ENCODE measurements at regions not wholly inside any gene's neighbourhood (a gene's known extent, or its start where the extent isn't known, plus 50 kb on each side); places are given as distances from the start of the nearest gene placed in this dataset.

DNA sequence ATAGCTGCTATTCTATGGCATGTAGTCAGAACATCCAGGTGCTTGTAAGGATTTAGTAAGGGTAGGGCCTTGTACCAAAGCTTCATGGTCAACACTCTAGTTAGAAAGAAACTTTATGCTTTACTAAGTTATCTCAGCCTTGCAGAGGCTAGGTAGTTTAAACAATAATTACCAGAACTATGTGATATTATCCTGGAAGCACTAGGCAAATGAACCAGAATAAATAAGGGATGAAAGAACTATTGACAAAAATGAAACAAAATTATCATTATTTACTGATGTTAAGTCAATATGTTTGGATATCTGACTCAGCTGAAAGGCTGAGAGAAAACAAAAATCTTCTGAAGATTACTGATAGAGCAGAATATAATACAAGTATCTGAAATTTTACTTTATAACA lies 1089.1 kb upstream of the RAG2 start:
- TF ChIP-seq, protein P1, sequence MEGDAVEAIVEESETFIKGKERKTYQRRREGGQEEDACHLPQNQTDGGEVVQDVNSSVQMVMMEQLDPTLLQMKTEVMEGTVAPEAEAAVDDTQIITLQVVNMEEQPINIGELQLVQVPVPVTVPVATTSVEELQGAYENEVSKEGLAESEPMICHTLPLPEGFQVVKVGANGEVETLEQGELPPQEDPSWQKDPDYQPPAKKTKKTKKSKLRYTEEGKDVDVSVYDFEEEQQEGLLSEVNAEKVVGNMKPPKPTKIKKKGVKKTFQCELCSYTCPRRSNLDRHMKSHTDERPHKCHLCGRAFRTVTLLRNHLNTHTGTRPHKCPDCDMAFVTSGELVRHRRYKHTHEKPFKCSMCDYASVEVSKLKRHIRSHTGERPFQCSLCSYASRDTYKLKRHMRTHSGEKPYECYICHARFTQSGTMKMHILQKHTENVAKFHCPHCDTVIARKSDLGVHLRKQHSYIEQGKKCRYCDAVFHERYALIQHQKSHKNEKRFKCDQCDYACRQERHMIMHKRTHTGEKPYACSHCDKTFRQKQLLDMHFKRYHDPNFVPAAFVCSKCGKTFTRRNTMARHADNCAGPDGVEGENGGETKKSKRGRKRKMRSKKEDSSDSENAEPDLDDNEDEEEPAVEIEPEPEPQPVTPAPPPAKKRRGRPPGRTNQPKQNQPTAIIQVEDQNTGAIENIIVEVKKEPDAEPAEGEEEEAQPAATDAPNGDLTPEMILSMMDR (conservative IDR thresholded peaks at IDR 0.05; ENCODE audit: low read depth, low read length), result no peak
- DNase-seq (ENCODE audit: low read depth), result no peak
- no peak overlapping the region for H3K4me3 ChIP-seq (ENCODE audit: low read depth, low read length)

DNA sequence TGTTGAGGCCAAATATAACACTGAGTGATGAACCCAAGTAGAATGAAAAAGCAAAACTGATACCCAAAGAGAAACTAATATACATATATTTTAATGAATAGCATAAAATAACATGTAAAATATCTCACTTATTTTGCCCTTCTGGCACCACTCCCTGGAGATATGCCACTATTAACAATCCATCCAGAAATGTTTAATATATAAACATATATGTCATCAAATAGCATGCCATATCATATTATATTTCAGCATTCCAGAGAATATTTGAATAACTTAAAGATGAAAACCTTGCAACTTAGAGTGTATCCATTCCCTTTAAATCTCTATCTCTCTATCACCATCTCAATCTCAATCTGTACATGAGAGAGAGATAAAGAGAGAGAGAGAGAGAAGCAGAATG lies 1073.3 kb upstream of the RAG2 start:
- H3K4me3 ChIP-seq (ENCODE audit: low read depth, low read length), result no peak overlapping the region
- no peak for DNase-seq (ENCODE audit: low read depth)
- TF ChIP-seq, protein P1 (conservative IDR thresholded peaks at IDR 0.05; ENCODE audit: low read depth, low read length), result no peak

DNA sequence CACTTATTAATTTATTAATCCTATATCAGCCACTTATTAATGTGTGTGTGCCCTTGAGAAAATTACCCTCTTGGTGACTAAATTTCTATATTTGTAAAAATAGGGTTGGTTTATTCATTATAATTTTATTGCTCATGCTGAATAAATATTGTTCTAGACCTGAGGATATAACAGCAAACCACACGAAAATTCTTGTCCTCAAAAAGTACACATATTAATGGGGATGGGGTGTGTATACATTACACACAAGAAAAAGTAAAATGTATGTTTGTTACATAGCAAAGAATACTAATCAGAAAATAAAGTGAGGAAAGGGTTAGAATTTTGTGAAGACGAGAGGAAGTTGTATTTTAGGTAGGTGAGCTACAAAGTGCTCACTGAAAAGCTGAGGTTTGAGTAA lies 1068.9 kb upstream of the RAG2 start:
- DNase-seq (ENCODE audit: low read depth), result no peak
- no peak overlapping the region for H3K4me3 ChIP-seq (ENCODE audit: low read depth, low read length)
- TF ChIP-seq, protein P1 (conservative IDR thresholded peaks at IDR 0.05; ENCODE audit: low read depth, low read length), result no peak

DNA sequence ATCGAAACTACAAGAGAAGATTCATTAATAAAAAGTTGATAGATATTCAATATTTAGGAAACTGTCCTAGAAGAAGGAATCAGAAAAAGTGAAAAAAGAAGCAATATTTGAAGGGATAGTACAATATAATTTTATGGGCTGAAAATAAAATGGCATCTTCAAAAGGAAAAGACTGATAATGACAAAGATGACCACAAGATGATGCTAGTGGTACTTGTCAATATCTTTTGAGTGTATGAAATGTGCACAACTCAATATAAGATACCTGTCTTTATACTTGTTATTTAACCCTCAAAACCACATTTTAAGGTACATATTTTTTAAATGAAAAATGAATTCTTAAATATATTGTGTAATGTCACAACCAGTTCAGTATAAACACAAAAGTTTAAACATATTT lies 1059.6 kb upstream of the RAG2 start:
- TF ChIP-seq, protein P1 (conservative IDR thresholded peaks at IDR 0.05; ENCODE audit: low read depth, low read length), result no peak
- DNase-seq (ENCODE audit: low read depth), result no peak
- no peak overlapping the region for H3K4me3 ChIP-seq (ENCODE audit: low read depth, low read length)

DNA sequence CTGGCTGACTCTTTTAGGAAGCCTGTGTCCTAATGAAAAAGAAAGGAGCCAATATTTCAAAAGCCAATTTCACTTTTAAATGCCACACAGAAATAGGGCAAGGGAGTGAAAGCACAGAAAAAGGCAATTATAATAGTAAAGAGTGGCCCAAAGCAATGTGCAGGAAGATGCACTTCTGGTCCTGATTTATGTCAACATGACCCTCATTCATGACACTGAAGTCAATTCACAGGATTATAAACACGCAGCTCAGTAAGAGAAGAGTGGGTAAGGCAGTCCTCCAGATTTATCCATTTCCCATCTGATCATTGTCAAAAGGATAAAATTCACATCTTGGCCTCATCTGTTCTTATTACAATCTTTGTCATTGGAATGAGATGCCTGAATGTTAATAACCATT lies 1049.7 kb upstream of the RAG2 start:
- no peak overlapping the region for H3K4me3 ChIP-seq (ENCODE audit: low read depth, low read length)
- TF ChIP-seq, protein P1 (conservative IDR thresholded peaks at IDR 0.05; ENCODE audit: low read depth, low read length), result no peak
- no peak for DNase-seq (ENCODE audit: low read depth)

DNA sequence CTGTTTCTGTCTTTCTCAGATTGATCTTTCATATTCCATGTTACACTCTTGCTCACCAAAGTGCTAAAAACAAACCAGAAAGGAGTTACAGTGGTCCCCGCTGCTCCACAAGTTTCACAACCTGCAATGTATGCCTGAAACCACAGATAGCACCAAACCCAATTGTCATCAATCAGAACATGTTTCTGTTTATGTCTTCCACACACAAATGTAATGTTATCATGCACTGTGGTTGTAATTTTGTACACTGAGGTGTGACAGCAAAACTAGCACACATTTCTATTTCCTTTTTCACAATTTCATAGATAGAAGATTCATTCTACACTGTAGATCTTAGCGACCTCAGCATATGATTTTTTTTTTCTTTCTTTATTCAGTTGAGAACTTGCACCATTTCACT lies 1045.9 kb upstream of the RAG2 start:
- TF ChIP-seq, protein P1 (conservative IDR thresholded peaks at IDR 0.05; ENCODE audit: low read depth, low read length), result no peak
- no peak for DNase-seq (ENCODE audit: low read depth)
- H3K4me3 ChIP-seq (ENCODE audit: low read depth, low read length), result no peak overlapping the region

DNA sequence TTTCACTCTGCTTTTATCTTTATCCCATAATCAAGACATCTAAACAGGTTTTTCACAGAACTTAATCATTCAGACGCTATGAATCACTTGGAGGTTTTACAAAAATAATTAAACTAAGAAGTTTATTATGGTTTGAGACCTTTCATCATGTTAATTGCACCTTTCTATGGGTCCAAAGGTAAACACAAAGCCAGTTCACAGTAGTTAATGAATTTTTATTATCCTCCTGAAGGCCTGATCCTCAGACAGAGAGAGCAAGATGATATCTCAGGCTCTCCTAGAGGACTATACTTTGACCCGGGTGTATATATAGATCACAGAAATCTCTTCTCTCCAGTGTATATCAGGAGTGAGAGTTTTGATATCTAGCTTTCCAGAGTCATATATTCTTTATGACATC lies 1044.3 kb upstream of the RAG2 start:
- no peak overlapping the region for H3K4me3 ChIP-seq (ENCODE audit: low read depth, low read length)
- TF ChIP-seq, protein P1 (conservative IDR thresholded peaks at IDR 0.05; ENCODE audit: low read depth, low read length), result no peak
- DNase-seq (ENCODE audit: low read depth), result no peak
